Astrocyte of the cerebellum (primary cell): ENCODE measurements at regions not wholly inside any gene's neighbourhood (a gene's known extent, or its start where the extent isn't known, plus 50 kb on each side); places are given as distances from the start of the nearest gene placed in this dataset.
A peak's percentile ranks its signal among the peaks of the same experiment; 100 is the strongest.

ENCODE experiments used
- DNase-seq: peaks from one replicate; pipeline ENCODE4 v3.0.0-alpha.2; 2011; ENCODE audit warnings: low read depth
- H3K4me3 ChIP-seq: 2 replicates; pipeline ENCODE4 v1.5.1; 2011; ENCODE audit warnings: mild to moderate bottlenecking, low read depth, low read length, moderate library complexity
- CTCF ChIP-seq: IDR thresholded peaks from 2 replicates; pipeline ENCODE4 v1.5.1; 2012; ENCODE audit warnings: low read length, low read depth, moderate library complexity, mild to moderate bottlenecking; ENCODE audit errors: missing control alignments
- in situ Hi-C: cut with HindIII; loops from 2 replicates; pipeline ENCODE4 v1.10.0; 2017; ENCODE audit warnings: low sequenced_read_pairs

GRCh38 chr13:81821259-81821658, 1480.3 kb upstream of the SPRY2 start:
- H3K4me3 ChIP-seq: no peak overlapping the region
- in situ Hi-C loops: no loop called here
- TF ChIP-seq CTCF: no peak
- DNase-seq: no peak

- H3K4me3 ChIP-seq: no peak overlapping the region
- TF ChIP-seq CTCF: no peak
- in situ Hi-C loops: no loop called here
- no peak for DNase-seq
These were observed 1459.5 kb upstream of the SPRY2 start for GRCh38 chr13:81800433-81800832.

GRCh38 chr13:81795710-81796109, 1454.8 kb upstream of the SPRY2 start:
- TF ChIP-seq CTCF: no peak
- in situ Hi-C loops: no loop called here
- DNase-seq: no peak
- no peak overlapping the region for H3K4me3 ChIP-seq

GRCh38 chr13:81791641-81792040, 1450.7 kb upstream of the SPRY2 start:
- no peak for TF ChIP-seq CTCF
- no peak overlapping the region for H3K4me3 ChIP-seq
- in situ Hi-C loops: no loop called here
- no peak for DNase-seq

- in situ Hi-C loops: no loop called here
- no peak for TF ChIP-seq CTCF
- no peak for DNase-seq
These were observed 1440.5 kb upstream of the SPRY2 start for GRCh38 chr13:81781471-81781870.

GRCh38 chr13:81779876-81780275, 1439.0 kb upstream of the SPRY2 start:
- H3K4me3 ChIP-seq: no peak overlapping the region
- DNase-seq: peak; percentile 59
- TF ChIP-seq CTCF: no peak
- in situ Hi-C loops: no loop called here

More at GRCh38 chr13:81781471-81781870, 1440.5 kb upstream of the SPRY2 start:
- no peak overlapping the region for H3K4me3 ChIP-seq

- in situ Hi-C loops: no loop called here
- TF ChIP-seq CTCF: no peak
- DNase-seq: no peak
- H3K4me3 ChIP-seq: no peak overlapping the region
These were observed 1437.4 kb upstream of the SPRY2 start for GRCh38 chr13:81778350-81778749.
